Skeletal muscle tissue (tissue), 3 donors: ENCODE measurements at regions not wholly inside any gene's neighbourhood (a gene's known extent, or its start where the extent isn't known, plus 50 kb on each side); places are given as distances from the start of the nearest gene placed in this dataset.
"Not testable (repeated sequence)": the region's sequence is repeated elsewhere in the genome, so short reads cannot be mapped to it uniquely, and the experiment has no call there.

Experiments
- H3K27ac ChIP-seq: one replicate; pipeline ENCODE4 v1.7.0; 2013; ENCODE audit warnings: mild to moderate bottlenecking, low read depth, low read length, inconsistent platforms
- H3K27me3 ChIP-seq, 3 donors: one replicate each; pipeline ENCODE4 v1.7.0; 2013; ENCODE audit warnings: low read length in 3 of 3; ENCODE audit not compliant: control insufficient read depth in 3 of 3, insufficient read depth in 3 of 3
- H3K36me3 ChIP-seq, 3 donors: one replicate each; pipeline ENCODE4 v1.7.0; 2013; ENCODE audit warnings: low read length in 3 of 3; ENCODE audit not compliant: control insufficient read depth in 3 of 3, insufficient read depth in 3 of 3
- H3K4me1 ChIP-seq, 3 donors: one replicate each; pipeline ENCODE4 v1.7.0; 2013; ENCODE audit warnings: low read length in 3 of 3, mild to moderate bottlenecking in 3 of 3; ENCODE audit not compliant: control insufficient read depth in 3 of 3, insufficient read depth in 3 of 3
- H3K4me3 ChIP-seq, 3 donors: one replicate each; pipeline ENCODE4 v1.7.0; 2013; ENCODE audit warnings: low read length in 3 of 3
- H3K9ac ChIP-seq, 3 donors: one replicate each; pipeline ENCODE4 v1.7.0; 2013; ENCODE audit warnings: low read length in 3 of 3, mild to moderate bottlenecking in 3 of 3, moderate library complexity in 2 of 3, low read depth in 1 of 3
- H3K9me3 ChIP-seq, 3 donors: one replicate each; pipeline ENCODE4 v1.7.0; 2013; ENCODE audit warnings: low read length in 3 of 3; ENCODE audit not compliant: control insufficient read depth in 3 of 3
- donor health status: Osteomylitis.

- H3K9ac ChIP-seq, H3K4me3 ChIP-seq, H3K27ac ChIP-seq, H3K4me1 ChIP-seq, H3K27me3 ChIP-seq, H3K36me3 ChIP-seq, H3K9me3 ChIP-seq: not testable (repeated sequence)
These were observed 449.3 kb upstream of the ATP11B start for GRCh38 chr3:182344026-182344425.

GRCh38 chr3:182349051-182349450, 444.3 kb upstream of the ATP11B start:
- Histone ChIP-seq H3K27ac (no peak overlapping the region), H3K4me1 (no peaks in the 10 kb centered on the region), H3K9ac (no peak overlapping the region), H3K9me3 (no peaks in the 10 kb centered on the region), H3K27me3 (no peaks in the 10 kb centered on the region), H3K4me3 (no peak overlapping the region), H3K36me3 (no peaks in the 10 kb centered on the region)

- Histone ChIP-seq H3K36me3 (no peaks in the 10 kb centered on the region), H3K4me3 (no peak overlapping the region), H3K9ac (no peak overlapping the region), H3K27me3 (no peaks in the 10 kb centered on the region), H3K4me1 (no peaks in the 10 kb centered on the region), H3K27ac (no peak overlapping the region), H3K9me3 (no peaks in the 10 kb centered on the region)
These were observed 443.3 kb upstream of the ATP11B start for GRCh38 chr3:182349951-182350517.

- no peaks in the 10 kb centered on the region for H3K27me3 ChIP-seq
- H3K4me3 ChIP-seq, result no peak overlapping the region
- no peak overlapping the region for H3K9ac ChIP-seq
- no peaks in the 10 kb centered on the region for H3K36me3 ChIP-seq
- H3K27ac ChIP-seq, result no peak overlapping the region
- no peaks in the 10 kb centered on the region for H3K9me3 ChIP-seq
- H3K4me1 ChIP-seq, result no peaks in the 10 kb centered on the region
These were observed 435.4 kb upstream of the ATP11B start for GRCh38 chr3:182357928-182358327.

GRCh38 chr3:182364323-182364722, 429.0 kb upstream of the ATP11B start:
- no peak overlapping the region for H3K9ac ChIP-seq

GRCh38 chr3:182364723-182365650, 428.3 kb upstream of the ATP11B start:
- H3K27ac ChIP-seq, result no peak overlapping the region
- H3K4me3 ChIP-seq, result no peak overlapping the region
- H3K27me3 ChIP-seq, result no peaks in the 10 kb centered on the region
- no peaks in the 10 kb centered on the region for H3K9me3 ChIP-seq
- no peaks in the 10 kb centered on the region for H3K4me1 ChIP-seq
- H3K36me3 ChIP-seq, result no peaks in the 10 kb centered on the region
- no peak overlapping the region for H3K9ac ChIP-seq

More at GRCh38 chr3:182364323-182364722, 429.0 kb upstream of the ATP11B start:
- Histone ChIP-seq H3K4me3 (no peak overlapping the region), H3K27me3 (no peaks in the 10 kb centered on the region), H3K4me1 (no peaks in the 10 kb centered on the region), H3K9me3 (no peaks in the 10 kb centered on the region), H3K27ac (no peak overlapping the region), H3K36me3 (no peaks in the 10 kb centered on the region)

- H3K9ac ChIP-seq, result no peak overlapping the region
- no peaks in the 10 kb centered on the region for H3K4me1 ChIP-seq
- H3K36me3 ChIP-seq, result no peaks in the 10 kb centered on the region
- H3K27ac ChIP-seq, result no peak overlapping the region
- no peaks in the 10 kb centered on the region for H3K27me3 ChIP-seq
- no peak overlapping the region for H3K4me3 ChIP-seq
- no peaks in the 10 kb centered on the region for H3K9me3 ChIP-seq
These were observed 426.6 kb upstream of the ATP11B start for GRCh38 chr3:182366746-182367145.

GRCh38 chr3:182369861-182370260, 423.4 kb upstream of the ATP11B start:
- H3K4me1 ChIP-seq, result no peaks in the 10 kb centered on the region
- no peaks in the 10 kb centered on the region for H3K36me3 ChIP-seq
- H3K9ac ChIP-seq, result no peak overlapping the region
- H3K9me3 ChIP-seq, result no peaks in the 10 kb centered on the region
- no peak overlapping the region for H3K27ac ChIP-seq
- no peaks in the 10 kb centered on the region for H3K27me3 ChIP-seq
- no peak overlapping the region for H3K4me3 ChIP-seq

- no peaks in the 10 kb centered on the region for H3K4me1 ChIP-seq
- no peak overlapping the region for H3K27ac ChIP-seq
- no peaks in the 10 kb centered on the region for H3K9me3 ChIP-seq
- H3K36me3 ChIP-seq, result no peaks in the 10 kb centered on the region
- H3K27me3 ChIP-seq, result no peaks in the 10 kb centered on the region
- no peak overlapping the region for H3K9ac ChIP-seq
- H3K4me3 ChIP-seq, result no peak overlapping the region
These were observed 422.4 kb upstream of the ATP11B start for GRCh38 chr3:182370949-182371348.

GRCh38 chr3:182375916-182376315, 417.4 kb upstream of the ATP11B start:
- no peaks in the 10 kb centered on the region for H3K36me3 ChIP-seq
- no peak overlapping the region for H3K9ac ChIP-seq

More at GRCh38 chr3:182375916-182376315, 417.4 kb upstream of the ATP11B start:
- Histone ChIP-seq H3K27me3 (no peaks in the 10 kb centered on the region), H3K4me3 (no peak overlapping the region), H3K27ac (no peak overlapping the region), H3K9me3 (no peaks in the 10 kb centered on the region), H3K4me1 (no peaks in the 10 kb centered on the region)
